Mesenchymal stem cell (in vitro differentiated cells and primary cell): ENCODE measurements at regions not wholly inside any gene's neighbourhood (a gene's known extent, or its start where the extent isn't known, plus 50 kb on each side); places are given as distances from the start of the nearest gene placed in this dataset.

ENCODE experiments used
- DNase-seq: peaks from one replicate; pipeline ENCODE4 v3.0.0-alpha.2; 2013
- H2AFZ ChIP-seq: one replicate; pipeline ENCODE4 v1.6.1; 2013; ENCODE audit warnings: low read depth, mild to moderate bottlenecking, control low read depth, inconsistent platforms, low read length, moderate library complexity
- H2AK5ac ChIP-seq: 2 replicates; pipeline ENCODE4 v1.6.1; 2013; ENCODE audit warnings: low read length, moderate library complexity, mild to moderate bottlenecking, inconsistent platforms; ENCODE audit not compliant: severe bottlenecking
- H2BK120ac ChIP-seq: one replicate; pipeline ENCODE4 v1.6.1; 2013; ENCODE audit warnings: low read depth, mild to moderate bottlenecking, inconsistent platforms, low read length, moderate library complexity
- H2BK12ac ChIP-seq, 2 experiments: one replicate each; pipeline ENCODE4 v1.6.1; 2013; ENCODE audit warnings: inconsistent platforms in 2 of 2, low read length in 2 of 2, mild to moderate bottlenecking in 2 of 2, moderate library complexity in 2 of 2, control low read depth in 1 of 2
- H2BK15ac ChIP-seq: one replicate; pipeline ENCODE4 v1.6.1; 2013; ENCODE audit warnings: mild to moderate bottlenecking, low read depth, inconsistent platforms; ENCODE audit not compliant: poor library complexity, severe bottlenecking
- H2BK5ac ChIP-seq: 2 replicates; pipeline ENCODE4 v1.6.1; 2013; ENCODE audit warnings: low read depth, mild to moderate bottlenecking, low read length, control low read depth, inconsistent platforms; ENCODE audit not compliant: poor library complexity, severe bottlenecking
- H3K14ac ChIP-seq, 2 experiments: one replicate each; pipeline ENCODE4 v1.6.1; 2013; ENCODE audit warnings: inconsistent platforms in 2 of 2, low read length in 2 of 2, control low read depth in 1 of 2, mild to moderate bottlenecking in 1 of 2, moderate library complexity in 1 of 2
- H3K18ac ChIP-seq, 2 experiments: one replicate each; pipeline ENCODE4 v1.6.1; 2013; ENCODE audit warnings: inconsistent platforms in 2 of 2, low read length in 2 of 2, control low read depth in 1 of 2, low read depth in 1 of 2, mild to moderate bottlenecking in 1 of 2
- H3K23ac ChIP-seq, 2 experiments: one replicate each; pipeline ENCODE4 v1.6.1; 2013; ENCODE audit warnings: inconsistent platforms in 2 of 2, low read length in 2 of 2, mild to moderate bottlenecking in 2 of 2, moderate library complexity in 2 of 2, control low read depth in 1 of 2
- H3K27ac ChIP-seq: 2 replicates; pipeline ENCODE4 v1.5.1; 2013; ENCODE audit warnings: mild to moderate bottlenecking, moderate library complexity, low read length, control low read depth, inconsistent platforms; ENCODE audit not compliant: poor library complexity, severe bottlenecking
- H3K27me3 ChIP-seq, 2 experiments: 2 replicates each; pipeline versions ENCODE4 v1.6.1 to v1.7.0; 2013; ENCODE audit warnings: low read length in 2 of 2, mild to moderate bottlenecking in 2 of 2, moderate library complexity in 2 of 2, control low read depth in 1 of 2, inconsistent platforms in 1 of 2; ENCODE audit not compliant: control insufficient read depth in 1 of 2, insufficient read depth in 1 of 2
- H3K36me3 ChIP-seq, 2 experiments: 2 replicates each; pipeline versions ENCODE4 v1.6.1 to v1.7.0; 2013; ENCODE audit warnings: low read length in 2 of 2, control low read depth in 1 of 2, inconsistent platforms in 1 of 2, low read depth in 1 of 2, mild to moderate bottlenecking in 1 of 2; ENCODE audit not compliant: insufficient read depth in 2 of 2, control insufficient read depth in 1 of 2
- H3K4ac ChIP-seq, 2 experiments: one replicate each; pipeline ENCODE4 v1.6.1; 2013; ENCODE audit warnings: inconsistent platforms in 2 of 2, low read length in 2 of 2, mild to moderate bottlenecking in 2 of 2, moderate library complexity in 2 of 2, control low read depth in 1 of 2, low read depth in 1 of 2
- H3K4me1 ChIP-seq: 2 replicates; pipeline ENCODE4 v1.6.1; 2013; ENCODE audit warnings: low read depth, low read length, control low read depth; ENCODE audit not compliant: control insufficient read depth, insufficient read depth
- H3K4me2 ChIP-seq: 2 replicates; pipeline ENCODE4 v1.6.1; 2013; ENCODE audit warnings: low read length, mild to moderate bottlenecking, inconsistent platforms; ENCODE audit not compliant: poor library complexity, severe bottlenecking
- H3K4me3 ChIP-seq, 2 experiments: 2 replicates each; pipeline versions ENCODE4 v1.5.1 to v1.7.0; 2013; ENCODE audit warnings: low read length in 2 of 2, mild to moderate bottlenecking in 2 of 2, control low read depth in 1 of 2, low read depth in 1 of 2; ENCODE audit not compliant: insufficient read depth in 1 of 2
- H3K79me1 ChIP-seq: replicated peaks from 2 replicates; pipeline ENCODE4 v1.6.1; 2013; ENCODE audit warnings: mild to moderate bottlenecking, control low read depth, low read length, inconsistent platforms; ENCODE audit not compliant: poor library complexity, severe bottlenecking
- H3K9ac ChIP-seq: 2 replicates; pipeline ENCODE4 v1.7.0; 2013; ENCODE audit warnings: mild to moderate bottlenecking, low read length, moderate library complexity
- H3K9me3 ChIP-seq: 2 replicates; pipeline ENCODE4 v1.7.0; 2013; ENCODE audit warnings: mild to moderate bottlenecking, low read length; ENCODE audit not compliant: control insufficient read depth
- H4K8ac ChIP-seq: one replicate; pipeline ENCODE4 v1.6.1; 2013; ENCODE audit warnings: inconsistent platforms, mild to moderate bottlenecking, low read length, moderate library complexity
- H4K91ac ChIP-seq: one replicate; pipeline ENCODE4 v1.6.1; 2013; ENCODE audit warnings: mild to moderate bottlenecking, low read length, inconsistent platforms
- WGBS: methylation state at CpG from one replicate; pipeline ENCODE4 v1.1.7; 2013; ENCODE audit warnings: mixed read lengths; 5-methylcytosine and 5-hydroxymethylcytosine counted together

DNA sequence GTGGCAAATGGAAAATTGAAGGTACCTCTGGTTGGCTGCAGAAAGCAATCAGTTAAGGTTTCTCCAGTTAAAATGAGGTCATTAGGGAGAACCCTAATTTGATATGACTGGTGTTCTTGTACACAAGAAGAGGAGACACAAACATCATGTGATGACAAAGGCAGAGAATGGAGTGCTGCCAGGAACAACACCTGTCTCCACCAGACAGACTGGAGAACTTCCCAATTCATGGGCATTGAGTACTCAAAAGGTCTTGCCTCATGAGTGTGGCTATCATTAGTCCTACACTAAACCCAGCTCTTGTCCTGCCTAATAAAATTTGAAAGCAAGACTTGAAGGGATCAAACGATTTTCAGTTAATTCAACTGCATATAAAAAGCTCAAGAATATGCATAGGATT lies 152.6 kb downstream of the PTPN20 start:
- no peaks in the 10 kb centered on the region for H3K36me3 ChIP-seq
- DNase-seq, result no peak
- no peak overlapping the region for H3K4me3 ChIP-seq
- no peak overlapping the region for H2BK15ac ChIP-seq
- H2AFZ ChIP-seq, result no peak overlapping the region
- no peaks in the 10 kb centered on the region for H3K79me1 ChIP-seq
- no peak overlapping the region for H3K23ac ChIP-seq
- no peak overlapping the region for H3K14ac ChIP-seq
- H3K18ac ChIP-seq, result no peak overlapping the region
- H2AK5ac ChIP-seq, result no peak overlapping the region
- H3K9me3 ChIP-seq, result no peaks in the 10 kb centered on the region
- no peak overlapping the region for H4K91ac ChIP-seq
- no peak overlapping the region for H2BK5ac ChIP-seq
- no peak overlapping the region for H4K8ac ChIP-seq
- no peak overlapping the region for H3K27ac ChIP-seq
- no peak overlapping the region for H2BK120ac ChIP-seq
- no peaks in the 10 kb centered on the region for H3K4me1 ChIP-seq
- H3K27me3 ChIP-seq, result peaks cover 11 to 18% of the 10 kb centered on the region in 2 experiments
- no peak overlapping the region for H2BK12ac ChIP-seq
- no peak overlapping the region for H3K4me2 ChIP-seq
- no CpG with 5 or more reads among the region's 1 CpG for WGBS
- H3K4ac ChIP-seq, result no peak overlapping the region
- no peak overlapping the region for H3K9ac ChIP-seq

DNA sequence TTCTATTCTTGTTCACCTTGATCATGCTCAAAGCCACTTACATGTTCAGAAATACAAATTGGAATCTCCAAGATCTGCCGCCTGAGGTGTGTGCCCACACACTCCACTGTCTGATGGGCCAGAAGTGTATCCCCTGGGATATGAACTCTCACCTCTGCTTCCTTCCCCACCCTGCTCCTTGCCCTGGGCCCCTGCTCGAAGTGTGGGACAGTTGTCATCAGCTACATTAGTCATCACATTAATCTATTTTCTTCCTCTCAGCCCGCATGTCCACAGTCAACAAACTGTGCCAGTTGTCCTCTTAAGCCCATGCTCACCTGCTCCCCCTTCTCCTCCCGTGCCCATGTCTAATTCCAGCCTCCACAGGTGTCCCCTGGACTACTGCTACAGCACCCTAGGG lies 154.7 kb downstream of the PTPN20 start:
- H3K4me2 ChIP-seq, result no peak overlapping the region
- H2BK12ac ChIP-seq, result no peak overlapping the region
- no peaks in the 10 kb centered on the region for H3K9me3 ChIP-seq
- no peaks in the 10 kb centered on the region for H3K36me3 ChIP-seq
- peaks cover 3 to 18% of the 10 kb centered on the region in 2 experiments for H3K27me3 ChIP-seq
- H3K27ac ChIP-seq, result no peak overlapping the region
- WGBS, result 41% methylated on average over 4 of the region's 4 CpGs
- no peak overlapping the region for H2BK120ac ChIP-seq
- no peaks in the 10 kb centered on the region for H3K4me1 ChIP-seq
- H4K91ac ChIP-seq, result no peak overlapping the region
- no peak overlapping the region for H2BK5ac ChIP-seq
- no peak overlapping the region for H3K4me3 ChIP-seq
- no peak overlapping the region for H2AFZ ChIP-seq
- no peaks in the 10 kb centered on the region for H3K79me1 ChIP-seq
- no peak overlapping the region for H3K18ac ChIP-seq
- H2AK5ac ChIP-seq, result no peak overlapping the region
- no peak for DNase-seq
- H3K23ac ChIP-seq, result no peak overlapping the region
- H4K8ac ChIP-seq, result no peak overlapping the region
- no peak overlapping the region for H3K9ac ChIP-seq
- H2BK15ac ChIP-seq, result no peak overlapping the region
- no peak overlapping the region for H3K4ac ChIP-seq
- H3K14ac ChIP-seq, result no peak overlapping the region

DNA sequence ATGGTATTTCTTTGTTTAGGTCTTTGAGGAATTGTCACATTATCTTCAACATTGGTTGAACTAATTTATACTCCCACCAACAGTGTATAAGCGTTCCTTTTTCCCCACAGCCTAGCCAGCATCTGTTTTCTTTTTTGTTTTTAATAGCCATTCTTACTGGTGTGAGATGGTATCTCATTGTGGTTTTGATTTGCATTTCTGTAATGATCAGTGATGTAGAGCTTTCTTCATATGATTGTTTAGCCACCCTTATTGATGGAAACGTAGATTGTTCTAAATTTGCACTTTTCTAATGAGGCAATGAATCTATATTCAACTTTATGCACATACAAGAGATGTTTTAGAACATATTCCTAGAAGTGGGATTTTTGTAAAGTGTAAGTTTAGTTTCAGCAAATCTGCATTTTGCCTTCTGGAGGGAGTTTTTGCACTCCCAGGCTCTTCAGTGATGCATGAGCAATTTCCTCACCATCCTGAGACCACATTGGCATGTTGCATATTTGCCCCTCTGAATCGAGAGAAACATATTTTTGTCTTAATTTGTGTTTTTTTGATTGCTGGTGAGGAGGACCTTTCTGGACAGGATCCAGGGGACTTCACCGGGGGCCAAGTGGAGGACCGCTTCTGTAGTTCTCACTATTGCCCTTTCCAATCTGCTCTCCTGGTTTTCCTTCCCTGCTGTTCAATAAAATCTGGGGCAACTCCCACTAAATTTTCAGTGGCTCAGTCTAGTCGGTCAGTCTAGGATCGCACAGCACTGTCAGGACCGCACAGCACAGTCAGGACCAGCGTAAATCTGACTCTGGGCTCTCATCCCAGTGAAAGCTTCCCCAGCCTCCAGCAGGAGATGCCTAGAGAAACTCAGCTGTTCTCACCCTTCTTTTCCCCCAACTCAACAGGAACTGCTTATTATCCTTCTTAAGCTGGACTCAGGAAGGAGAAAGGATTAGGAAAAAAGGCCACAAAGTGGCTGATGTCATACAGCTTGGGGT lies 157.0 kb downstream of the PTPN20 start:
- Histone ChIP-seq H2BK12ac (no peak overlapping the region), H3K79me1 (no peaks in the 10 kb centered on the region), H3K23ac (no peak overlapping the region), H4K8ac (no peak overlapping the region), H3K9me3 (no peaks in the 10 kb centered on the region), H2AFZ (no peak overlapping the region), H2BK120ac (no peak overlapping the region), H3K14ac (no peak overlapping the region), H3K4me2 (no peak overlapping the region), H3K36me3 (no peaks in the 10 kb centered on the region), H3K4me1 (no peaks in the 10 kb centered on the region), H4K91ac (no peak overlapping the region), H3K4ac (no peak overlapping the region), H3K27ac (no peak overlapping the region), H2BK5ac (no peak overlapping the region), H2AK5ac (no peak overlapping the region), H3K18ac (no peak overlapping the region), H2BK15ac (no peak overlapping the region), H3K9ac (no peak overlapping the region), H3K4me3 (no peak overlapping the region), H3K27me3 (peaks cover 0 to 14% of the 10 kb centered on the region in 2 experiments)
- DNase-seq, result no peak
- WGBS, result 84% methylated on average over 7 of the region's 9 CpGs

DNA sequence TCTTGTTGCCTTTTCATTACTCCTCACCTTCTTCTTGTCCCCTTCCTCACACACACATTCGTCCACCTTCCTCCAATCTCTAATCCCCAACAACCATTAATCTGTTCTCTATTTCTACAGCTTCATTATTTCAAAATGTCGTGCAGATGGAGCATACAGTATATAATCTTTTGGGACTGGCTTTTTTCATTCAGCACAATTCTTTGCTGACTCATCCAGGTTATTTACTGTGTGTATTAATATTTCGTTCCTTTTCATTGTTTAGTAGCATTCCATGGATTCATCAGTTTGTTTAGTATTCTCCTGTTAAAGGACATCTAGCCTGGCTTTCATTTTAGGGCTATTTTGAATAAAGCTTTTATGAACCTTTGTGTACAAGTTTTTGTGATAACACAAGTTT lies 159.3 kb downstream of the PTPN20 start:
- H3K4me3 ChIP-seq, result no peak overlapping the region
- H4K91ac ChIP-seq, result no peak overlapping the region
- H2BK120ac ChIP-seq, result no peak overlapping the region
- no peak overlapping the region for H2AFZ ChIP-seq
- no peaks in the 10 kb centered on the region for H3K9me3 ChIP-seq
- H3K79me1 ChIP-seq, result no peaks in the 10 kb centered on the region
- H3K27ac ChIP-seq, result no peak overlapping the region
- H2BK15ac ChIP-seq, result no peak overlapping the region
- no peak overlapping the region for H2BK12ac ChIP-seq
- H2AK5ac ChIP-seq, result no peak overlapping the region
- no peak overlapping the region for H3K4me2 ChIP-seq
- H3K23ac ChIP-seq, result no peak overlapping the region
- no peak overlapping the region for H3K18ac ChIP-seq
- no peak overlapping the region for H3K4ac ChIP-seq
- no peak overlapping the region for H4K8ac ChIP-seq
- no peak overlapping the region for H3K14ac ChIP-seq
- H3K27me3 ChIP-seq, result peaks cover 0 to 11% of the 10 kb centered on the region in 2 experiments
- no peaks in the 10 kb centered on the region for H3K4me1 ChIP-seq
- no peak overlapping the region for H3K9ac ChIP-seq
- no peak for DNase-seq
- no peak overlapping the region for H2BK5ac ChIP-seq
- WGBS, result 71% methylated on average over 2 of the region's 3 CpGs
- H3K36me3 ChIP-seq, result no peaks in the 10 kb centered on the region
